HG03442 (cell line): ENCODE measurements at regions not wholly inside any gene's neighbourhood (a gene's known extent, or its start where the extent isn't known, plus 50 kb on each side); places are given as distances from the start of the nearest gene placed in this dataset.

Experiments used
- ATAC-seq: cut with Tn5 transposase; IDR thresholded peaks from one replicate; pipeline ENCODE4 v1.9.1; 2021; ENCODE audit warnings: mild to moderate bottlenecking, moderate library complexity; ENCODE audit not compliant: unreplicated experiment

GRCh38 chr3:67278015-67278618 lies 280.0 kb downstream of the KBTBD8 start:
- no peak for ATAC-seq

DNA sequence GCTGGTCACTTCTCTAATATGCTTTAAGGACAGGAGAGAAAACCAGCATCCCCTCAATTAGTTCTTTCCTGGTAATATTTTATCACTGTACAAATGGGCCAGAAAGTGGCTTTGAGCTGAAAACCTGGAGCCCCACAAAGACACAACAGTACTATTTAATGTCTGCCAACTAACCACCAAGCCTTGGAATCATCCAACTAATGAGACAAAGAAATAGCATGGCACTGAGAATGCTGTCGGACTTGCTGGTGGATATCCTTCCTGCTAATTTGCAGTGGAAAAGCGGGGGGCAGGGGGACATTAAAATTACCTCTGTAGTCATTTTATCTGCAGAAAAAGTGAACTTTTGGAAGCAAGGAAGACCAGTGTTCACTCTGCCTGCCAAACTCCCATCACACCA lies 288.5 kb downstream of the KBTBD8 start:
- no peak for ATAC-seq

- ATAC-seq = no peak
Observed at GRCh38 chr3:67288466-67289106, 290.5 kb downstream of the KBTBD8 start.

GRCh38 chr3:67289626-67290025 lies 291.5 kb downstream of the KBTBD8 start:
- ATAC-seq = no peak

- ATAC-seq = peak; percentile 39
Observed at GRCh38 chr3:67290438-67290837, 292.3 kb downstream of the KBTBD8 start.

GRCh38 chr3:67291287-67292252 lies 293.5 kb downstream of the KBTBD8 start:
- peak; percentile 51 for ATAC-seq

- ATAC-seq = no peak
Observed at GRCh38 chr3:67292356-67293121, 294.4 kb downstream of the KBTBD8 start.

- ATAC-seq = no peak
Observed at GRCh38 chr3:67294341-67294740, 296.2 kb downstream of the KBTBD8 start.

- no peak for ATAC-seq
Observed at GRCh38 chr3:67296039-67296892, 298.2 kb downstream of the KBTBD8 start.

DNA sequence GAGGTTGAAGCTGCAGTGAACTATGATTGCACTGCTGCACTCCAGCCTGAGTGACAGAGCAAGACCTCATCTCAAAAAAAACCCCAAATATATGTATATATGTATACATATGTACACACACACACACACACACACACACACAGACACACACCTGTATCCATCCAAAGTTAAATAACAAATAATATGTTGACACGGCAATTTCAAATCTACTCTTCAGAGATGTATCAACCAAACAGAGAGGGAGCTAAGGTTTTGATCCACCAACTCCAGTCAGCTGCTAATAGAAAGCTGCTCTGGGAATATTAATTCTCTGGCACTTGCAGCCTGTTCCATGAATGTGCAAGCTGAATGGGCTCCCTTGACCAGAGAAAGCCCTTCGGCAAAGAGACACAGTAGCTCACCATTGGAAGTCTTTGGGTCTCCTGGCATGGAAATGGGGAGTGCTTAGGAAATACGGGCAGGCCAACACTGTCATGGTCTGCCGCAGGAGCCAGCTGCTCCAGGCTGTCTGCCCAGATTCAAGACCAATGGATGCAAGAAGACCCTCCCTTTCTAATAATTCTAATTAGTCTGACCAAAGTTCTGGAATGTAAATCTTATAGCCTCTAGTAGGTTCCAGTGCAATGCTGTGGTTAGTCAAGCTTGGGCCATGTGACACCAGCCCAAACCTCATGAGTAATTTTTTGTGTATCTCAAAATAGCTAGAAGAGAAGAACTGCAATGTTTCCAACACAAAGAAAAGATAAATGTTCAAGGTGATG lies 299.8 kb downstream of the KBTBD8 start:
- no peak for ATAC-seq

GRCh38 chr3:67301556-67301955 lies 303.4 kb downstream of the KBTBD8 start:
- ATAC-seq = no peak

DNA sequence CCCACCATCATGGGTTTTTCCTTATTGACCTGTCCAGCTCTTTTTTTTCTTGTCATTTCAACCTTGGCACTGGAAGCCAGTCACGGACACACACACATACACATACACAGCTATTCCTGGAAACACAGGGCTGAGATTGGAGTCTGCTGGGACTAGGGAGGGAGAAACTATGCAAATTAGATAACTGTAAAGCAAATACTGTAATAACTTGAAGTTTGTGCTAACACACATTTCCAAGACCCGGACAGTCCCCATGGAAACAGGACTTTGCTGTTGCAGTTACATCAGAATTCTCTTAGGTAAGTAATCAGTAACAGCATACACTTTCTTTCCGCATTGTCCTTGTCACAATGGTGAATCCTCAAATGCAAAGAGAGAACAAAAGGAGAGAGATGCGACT lies 304.4 kb downstream of the KBTBD8 start:
- ATAC-seq = no peak

GRCh38 chr3:67305160-67305559 lies 307.1 kb downstream of the KBTBD8 start:
- no peak for ATAC-seq

- ATAC-seq = no peak
Observed at GRCh38 chr3:67305922-67306321, 307.8 kb downstream of the KBTBD8 start.

- no peak for ATAC-seq
Observed at GRCh38 chr3:67311440-67311839, 313.3 kb downstream of the KBTBD8 start.

DNA sequence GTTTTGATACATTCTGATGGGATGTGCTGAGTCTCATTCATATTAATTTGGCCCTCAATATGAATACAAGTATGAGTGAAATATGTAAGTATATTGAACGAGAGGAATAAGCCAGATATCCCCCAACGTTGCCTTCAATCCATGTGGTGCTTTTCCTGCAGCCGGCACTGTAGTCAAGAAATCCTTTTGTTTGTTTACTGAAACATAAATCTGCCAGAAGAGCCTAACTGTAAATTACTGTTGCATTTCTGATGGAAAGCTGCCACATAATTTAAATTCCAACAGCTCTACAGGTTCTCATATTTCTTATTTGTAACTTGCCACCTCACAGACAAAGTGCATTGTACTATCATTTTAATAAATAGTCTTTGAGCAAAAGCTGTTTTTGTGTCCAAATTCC lies 314.0 kb downstream of the KBTBD8 start:
- ATAC-seq = no peak

DNA sequence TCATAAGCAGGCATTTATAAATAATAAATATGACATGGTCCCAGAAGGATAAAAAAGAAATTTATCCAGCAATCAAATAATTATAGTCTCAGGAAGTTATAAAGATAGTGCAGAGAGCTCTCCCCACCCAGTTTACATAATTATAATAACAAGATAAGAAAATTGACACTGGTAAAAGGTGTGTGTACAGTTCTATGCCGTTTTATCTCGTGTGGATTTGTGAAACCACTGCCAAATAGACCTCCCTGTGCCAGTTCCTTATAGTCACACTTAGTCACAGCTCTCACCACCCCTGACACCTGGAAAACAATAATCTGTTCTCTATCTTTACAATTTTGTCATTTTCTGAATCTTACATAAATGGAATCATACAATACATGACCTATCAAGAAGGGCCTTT lies 320.1 kb downstream of the KBTBD8 start:
- no peak for ATAC-seq

- ATAC-seq = no peak
Observed at GRCh38 chr3:67324554-67324953, 326.4 kb downstream of the KBTBD8 start.
